ENCODE measurements at regions not wholly inside any gene's neighbourhood (a gene's known extent, or its start where the extent isn't known, plus 50 kb on each side); places are given as distances from the start of the nearest gene placed in this dataset.

DNA sequence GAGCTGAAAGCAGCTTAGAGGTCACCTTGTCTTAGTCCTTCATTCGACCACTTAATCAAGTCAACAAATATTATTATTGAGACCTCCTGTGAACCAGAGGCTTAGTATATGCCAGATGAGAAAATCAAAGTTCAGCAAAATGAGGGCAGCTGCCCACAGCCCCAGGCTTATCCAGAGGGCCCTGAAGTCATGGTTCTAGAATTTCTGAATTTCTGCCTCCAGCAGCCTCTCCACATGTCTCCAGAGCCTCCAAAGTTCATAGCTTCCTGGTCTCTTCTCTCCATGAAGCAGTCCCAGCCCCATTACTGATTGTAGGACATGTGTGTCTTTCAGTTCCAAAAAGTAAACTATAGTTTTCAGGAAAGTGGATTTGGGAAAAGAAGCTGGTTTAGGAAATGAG is 96.9 kb upstream of the TSC22D2 start:
- Histone ChIP-seq H3K27ac (no peak overlapping the region), H3K27me3 (no peaks in the 10 kb centered on the region), H3K4me3 (no peak overlapping the region), H3K4me1 (peaks cover 11% of the 10 kb centered on the region), H3K36me3 (no peaks in the 10 kb centered on the region), H3K9me3 (no peaks in the 10 kb centered on the region)
- no peak for DNase-seq (ENCODE audit: low spot score in 2 of 2)
- TF ChIP-seq, protein P1, sequence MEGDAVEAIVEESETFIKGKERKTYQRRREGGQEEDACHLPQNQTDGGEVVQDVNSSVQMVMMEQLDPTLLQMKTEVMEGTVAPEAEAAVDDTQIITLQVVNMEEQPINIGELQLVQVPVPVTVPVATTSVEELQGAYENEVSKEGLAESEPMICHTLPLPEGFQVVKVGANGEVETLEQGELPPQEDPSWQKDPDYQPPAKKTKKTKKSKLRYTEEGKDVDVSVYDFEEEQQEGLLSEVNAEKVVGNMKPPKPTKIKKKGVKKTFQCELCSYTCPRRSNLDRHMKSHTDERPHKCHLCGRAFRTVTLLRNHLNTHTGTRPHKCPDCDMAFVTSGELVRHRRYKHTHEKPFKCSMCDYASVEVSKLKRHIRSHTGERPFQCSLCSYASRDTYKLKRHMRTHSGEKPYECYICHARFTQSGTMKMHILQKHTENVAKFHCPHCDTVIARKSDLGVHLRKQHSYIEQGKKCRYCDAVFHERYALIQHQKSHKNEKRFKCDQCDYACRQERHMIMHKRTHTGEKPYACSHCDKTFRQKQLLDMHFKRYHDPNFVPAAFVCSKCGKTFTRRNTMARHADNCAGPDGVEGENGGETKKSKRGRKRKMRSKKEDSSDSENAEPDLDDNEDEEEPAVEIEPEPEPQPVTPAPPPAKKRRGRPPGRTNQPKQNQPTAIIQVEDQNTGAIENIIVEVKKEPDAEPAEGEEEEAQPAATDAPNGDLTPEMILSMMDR (IDR thresholded peaks at IDR 0.05): no peak
- WGBS: 72% methylated on average over 1 of the region's 1 CpG

DNA sequence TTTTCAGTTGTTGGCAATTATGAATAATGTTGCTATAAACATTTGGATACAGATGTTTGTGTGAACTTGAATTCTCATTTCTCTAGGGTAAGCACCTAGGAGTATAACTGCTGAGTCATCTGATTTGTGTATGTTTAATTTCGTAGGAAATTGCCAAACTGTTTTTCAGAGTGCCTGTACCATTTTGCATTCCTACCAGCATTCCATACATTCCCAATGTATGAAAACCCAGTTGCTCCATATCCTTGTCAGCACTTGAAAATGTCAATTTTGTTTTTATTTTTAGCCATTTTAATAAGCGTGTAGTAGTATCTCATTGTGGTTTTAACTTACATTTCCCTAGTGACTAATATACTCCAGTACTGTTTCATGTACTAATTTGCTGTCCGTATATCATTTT is 98.5 kb upstream of the TSC22D2 start:
- H3K36me3 ChIP-seq: no peaks in the 10 kb centered on the region
- TF ChIP-seq POLR2A (IDR thresholded peaks at IDR 0.05) (no peak), EP300 (IDR thresholded peaks at IDR 0.05) (no peak)
- TF ChIP-seq, protein P1 (IDR thresholded peaks at IDR 0.05): no peak
- H3K4me1 ChIP-seq: peaks cover 5% of the 10 kb centered on the region
- no peaks in the 10 kb centered on the region for H3K27me3 ChIP-seq
- WGBS: 81% methylated on average over 3 of the region's 3 CpGs
- no peak overlapping the region for H3K27ac ChIP-seq
- H3K9me3 ChIP-seq: no peaks in the 10 kb centered on the region
- DNase-seq (ENCODE audit: low spot score in 2 of 2): no peak
- no peak overlapping the region for H3K4me3 ChIP-seq

DNA sequence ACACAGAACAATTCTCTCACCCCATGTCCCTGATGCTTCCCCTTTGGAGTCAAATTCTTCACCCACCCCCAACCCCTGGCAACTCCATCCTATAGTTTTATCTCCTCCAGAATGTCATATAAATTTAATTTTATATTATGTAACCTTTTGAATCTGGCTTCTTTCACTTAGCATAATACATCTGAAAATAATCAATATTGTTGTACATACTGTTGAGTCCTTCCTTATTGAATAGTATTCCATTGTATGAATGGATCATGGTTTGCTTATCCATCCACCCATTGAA is 98.9 kb upstream of the TSC22D2 start:
- no peaks in the 10 kb centered on the region for H3K9me3 ChIP-seq
- no peak overlapping the region for H3K4me3 ChIP-seq
- no peak for DNase-seq (ENCODE audit: low spot score in 2 of 2)
- no peaks in the 10 kb centered on the region for H3K27me3 ChIP-seq
- TF ChIP-seq POLR2A (IDR thresholded peaks at IDR 0.05) (no peak), EP300 (IDR thresholded peaks at IDR 0.05) (no peak), POLR2AphosphoS5 (IDR thresholded peaks at IDR 0.05) (no peak)
- TF ChIP-seq, protein P1 (IDR thresholded peaks at IDR 0.05): no peak
- peaks cover 2% of the 10 kb centered on the region for H3K4me1 ChIP-seq
- no peaks in the 10 kb centered on the region for H3K36me3 ChIP-seq
- H3K27ac ChIP-seq: no peak overlapping the region

DNA sequence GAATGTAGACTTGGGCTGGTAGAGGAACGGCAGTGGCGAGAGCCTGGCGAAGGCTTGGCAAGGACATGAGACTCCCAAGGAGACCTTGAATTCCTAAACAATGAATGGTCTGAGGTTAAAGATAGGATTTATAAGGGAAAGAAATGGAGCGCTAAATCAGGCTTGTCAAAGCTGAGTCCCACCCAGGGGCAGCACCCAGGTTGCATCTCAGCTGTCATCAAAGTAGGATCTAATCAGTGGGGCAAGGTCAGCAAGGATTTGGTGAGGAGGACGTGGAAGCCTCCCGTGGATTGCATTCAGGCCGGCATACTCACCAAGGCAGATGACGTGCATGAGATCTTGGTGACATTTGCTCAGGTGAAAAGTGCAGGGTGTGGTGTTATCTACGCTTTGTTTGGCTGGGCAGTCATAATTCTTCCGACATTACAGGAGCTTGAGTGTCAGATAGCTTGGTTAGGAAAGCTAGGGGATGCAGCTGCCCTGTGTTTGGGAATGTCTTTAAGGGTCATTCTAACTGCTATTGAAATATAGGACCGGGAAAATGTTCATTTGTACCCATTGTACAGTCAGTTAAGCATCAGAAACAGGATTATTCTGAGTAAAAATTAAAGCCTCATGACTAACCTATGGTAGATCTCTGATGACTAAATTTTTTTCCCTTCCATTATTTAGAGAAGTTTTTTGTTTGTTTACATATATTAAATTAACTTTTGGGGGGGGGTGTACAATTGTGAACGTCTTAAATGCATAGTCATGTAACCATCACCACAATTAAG is 99.4 kb upstream of the TSC22D2 start:
- Histone ChIP-seq H3K4me1 (no peaks in the 10 kb centered on the region), H3K9me3 (no peaks in the 10 kb centered on the region), H3K4me3 (no peak overlapping the region), H3K27me3 (no peaks in the 10 kb centered on the region), H3K36me3 (no peaks in the 10 kb centered on the region), H3K27ac (no peak overlapping the region)
- 85% methylated on average over 12 of the region's 12 CpGs for WGBS
- TF ChIP-seq POLR2AphosphoS5 (IDR thresholded peaks at IDR 0.05): no peak
- TF ChIP-seq, protein P1 (IDR thresholded peaks at IDR 0.05): no peak
- TF ChIP-seq POLR2A (IDR thresholded peaks at IDR 0.05): no peak
- no peak for TF ChIP-seq EP300 (IDR thresholded peaks at IDR 0.05)
- DNase-seq (ENCODE audit: low spot score in 2 of 2): no peak

DNA sequence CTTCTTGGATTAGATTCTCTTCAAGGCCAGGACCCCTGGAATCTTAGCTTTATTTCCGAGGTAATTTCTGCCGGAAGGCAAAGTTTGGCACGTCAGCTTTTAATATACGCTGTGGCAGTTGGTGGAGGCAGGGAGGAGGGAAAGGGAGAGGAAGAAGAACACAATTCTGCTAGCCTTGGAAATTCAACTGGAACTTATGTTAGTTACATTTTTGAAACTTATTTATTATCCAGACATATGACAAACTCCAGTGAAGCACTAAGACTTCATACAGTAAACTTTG is 100.1 kb upstream of the TSC22D2 start:
- 73% methylated on average over 4 of the region's 4 CpGs for WGBS
- Histone ChIP-seq H3K27ac (no peak overlapping the region), H3K4me1 (no peaks in the 10 kb centered on the region), H3K36me3 (no peaks in the 10 kb centered on the region), H3K27me3 (no peaks in the 10 kb centered on the region), H3K4me3 (no peak overlapping the region), H3K9me3 (no peaks in the 10 kb centered on the region)
- DNase-seq (ENCODE audit: low spot score in 2 of 2): no peak
- no peak for TF ChIP-seq EP300 (IDR thresholded peaks at IDR 0.05)
- TF ChIP-seq POLR2AphosphoS5 (IDR thresholded peaks at IDR 0.05): no peak
- no peak for TF ChIP-seq POLR2A (IDR thresholded peaks at IDR 0.05)
- TF ChIP-seq, protein P1 (IDR thresholded peaks at IDR 0.05): no peak
